MM.1S (cell line): ENCODE measurements at regions not wholly inside any gene's neighbourhood (a gene's known extent, or its start where the extent isn't known, plus 50 kb on each side); places are given as distances from the start of the nearest gene placed in this dataset.
A peak's percentile ranks its signal among the peaks of the same experiment; 100 is the strongest.

Source experiments
- DNase-seq: peaks from one replicate; pipeline ENCODE4 v3.0.0-alpha.2; 2015
- H2AFZ ChIP-seq: fragments of 300-600 bp; sonication (generic); 2 replicates; pipeline ENCODE4 v1.6.0; 2016; ENCODE audit warnings: antibody characterized with exemption, low read length
- H3F3A ChIP-seq: fragments of 300-600 bp; sonication (generic); 2 replicates; pipeline ENCODE4 v1.6.1; 2016; ENCODE audit warnings: mild to moderate bottlenecking, antibody characterized with exemption, low read length, moderate library complexity, mixed read lengths; ENCODE audit not compliant: insufficient read depth
- H3K27ac ChIP-seq: fragments of 300-600 bp; sonication (generic); 2 replicates; pipeline ENCODE4 v1.5.1; 2016; ENCODE audit warnings: mild to moderate bottlenecking, low read length
- H3K27me3 ChIP-seq: fragments of 300-600 bp; sonication (generic); replicated peaks from 2 replicates; pipeline ENCODE4 v1.6.0; 2016; ENCODE audit warnings: low read length; ENCODE audit not compliant: insufficient read depth
- H3K36me3 ChIP-seq: fragments of 300-600 bp; sonication (generic); replicated peaks from 2 replicates; pipeline ENCODE4 v1.6.1; 2016; ENCODE audit warnings: mild to moderate bottlenecking, low read length, mixed read lengths; ENCODE audit not compliant: insufficient read depth
- H3K4me1 ChIP-seq: fragments of 300-600 bp; sonication (generic); 2 replicates; pipeline ENCODE4 v1.6.1; 2016; ENCODE audit warnings: low read length, mixed read lengths
- H3K4me2 ChIP-seq: fragments of 300-600 bp; sonication (generic); 2 replicates; pipeline ENCODE4 v1.6.0; 2016; ENCODE audit warnings: low read depth, low read length
- H3K4me3 ChIP-seq: fragments of 300-600 bp; sonication (generic); 2 replicates; pipeline ENCODE4 v1.5.1; 2016; ENCODE audit warnings: low read length, mixed read lengths
- H3K79me2 ChIP-seq: fragments of 300-600 bp; sonication (generic); 2 replicates; pipeline ENCODE4 v1.6.1; 2016; ENCODE audit warnings: mixed run types, low read length, mixed read lengths
- H3K9ac ChIP-seq: fragments of 300-600 bp; sonication (generic); 2 replicates; pipeline ENCODE4 v1.6.1; 2016; ENCODE audit warnings: low read length, mixed read lengths
- H3K9me2 ChIP-seq: fragments of 300-600 bp; sonication (generic); replicated peaks from 2 replicates; pipeline ENCODE4 v1.6.1; 2016; ENCODE audit warnings: mild to moderate bottlenecking, low read length, mixed read lengths; ENCODE audit not compliant: insufficient read depth
- H3K9me3 ChIP-seq: fragments of 300-600 bp; sonication (generic); replicated peaks from 2 replicates; pipeline ENCODE4 v1.6.1; 2016; ENCODE audit warnings: mild to moderate bottlenecking, low read length, mixed read lengths; ENCODE audit not compliant: insufficient read depth
- H4K20me1 ChIP-seq: fragments of 300-600 bp; sonication (generic); 2 replicates; pipeline ENCODE4 v1.6.1; 2016; ENCODE audit warnings: mild to moderate bottlenecking, low read length, moderate library complexity, mixed read lengths; ENCODE audit not compliant: insufficient read depth
- EZH2 ChIP-seq: fragments of 300-600 bp; sonication (generic); optimal IDR thresholded peaks from 2 replicates; pipeline ENCODE3; 2017; ENCODE audit warnings: low read depth, mild to moderate bottlenecking, antibody characterized with exemption, low read length, mixed read lengths
- EZH2phosphoT487 ChIP-seq: fragments of 300-600 bp; sonication (generic); IDR thresholded peaks from 2 replicates; pipeline ENCODE4 v1.6.1; 2018; ENCODE audit warnings: antibody characterized with exemption, low read length
- TF ChIP-seq, protein P1 (sequence below): fragments of 300-600 bp; sonication (generic); IDR thresholded peaks from 2 replicates; pipeline ENCODE4 v1.5.1; 2016; ENCODE audit warnings: antibody characterized with exemption, low read length, mixed read lengths

GRCh38 chr5:88144219-88145001 lies 124.2 kb downstream of the TMEM161B start:
- H3K9ac ChIP-seq, result no peak overlapping the region; the same call in 1 of the 2 replicates

DNA sequence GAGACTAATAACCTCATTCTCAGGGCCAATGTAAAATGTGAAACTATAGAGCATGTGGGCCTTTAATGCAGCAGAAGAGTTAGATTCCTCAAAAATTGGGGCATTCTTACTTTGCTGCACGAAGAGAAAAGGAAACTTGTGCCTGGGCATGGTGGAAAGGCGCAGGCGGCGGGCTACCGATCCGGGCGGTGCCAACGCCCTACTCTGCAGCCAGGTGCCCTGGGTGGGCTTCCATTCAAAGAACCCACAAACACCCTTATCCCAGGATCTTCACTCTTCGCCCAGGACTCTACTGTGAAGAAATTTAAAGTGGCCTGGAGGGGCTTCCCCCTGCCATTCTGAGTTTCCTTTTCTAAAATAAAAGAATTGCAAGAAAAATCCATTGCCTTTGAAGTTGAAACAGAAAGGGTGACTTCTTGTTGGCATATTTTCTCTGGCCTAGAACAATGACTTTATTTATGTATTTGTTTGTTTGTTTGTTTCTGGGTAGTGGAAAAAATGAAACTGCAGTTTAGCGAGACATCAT lies 124.9 kb downstream of the TMEM161B start:
- Histone ChIP-seq H3K9ac (peak overlapping the region; percentile 9; the same call in 1 of the 2 replicates), H3K79me2 (no peaks in the 10 kb centered on the region), H2AFZ (peak overlapping the region; percentile 68), H3K27me3 (no peaks in the 10 kb centered on the region), H3K27ac (no peak overlapping the region), H3F3A (peaks cover 6% of the 10 kb centered on the region; the same call in 1 of the 2 replicates), H3K4me2 (peak overlapping the region; percentile 100), H3K9me2 (no peaks in the 10 kb centered on the region), H4K20me1 (no peaks in the 10 kb centered on the region), H3K4me1 (no peaks in the 10 kb centered on the region), H3K9me3 (no peaks in the 10 kb centered on the region), H3K36me3 (no peaks in the 10 kb centered on the region), H3K4me3 (peak overlapping the region; percentile 78)
- TF ChIP-seq EZH2, result no peak
- TF ChIP-seq, protein P1, sequence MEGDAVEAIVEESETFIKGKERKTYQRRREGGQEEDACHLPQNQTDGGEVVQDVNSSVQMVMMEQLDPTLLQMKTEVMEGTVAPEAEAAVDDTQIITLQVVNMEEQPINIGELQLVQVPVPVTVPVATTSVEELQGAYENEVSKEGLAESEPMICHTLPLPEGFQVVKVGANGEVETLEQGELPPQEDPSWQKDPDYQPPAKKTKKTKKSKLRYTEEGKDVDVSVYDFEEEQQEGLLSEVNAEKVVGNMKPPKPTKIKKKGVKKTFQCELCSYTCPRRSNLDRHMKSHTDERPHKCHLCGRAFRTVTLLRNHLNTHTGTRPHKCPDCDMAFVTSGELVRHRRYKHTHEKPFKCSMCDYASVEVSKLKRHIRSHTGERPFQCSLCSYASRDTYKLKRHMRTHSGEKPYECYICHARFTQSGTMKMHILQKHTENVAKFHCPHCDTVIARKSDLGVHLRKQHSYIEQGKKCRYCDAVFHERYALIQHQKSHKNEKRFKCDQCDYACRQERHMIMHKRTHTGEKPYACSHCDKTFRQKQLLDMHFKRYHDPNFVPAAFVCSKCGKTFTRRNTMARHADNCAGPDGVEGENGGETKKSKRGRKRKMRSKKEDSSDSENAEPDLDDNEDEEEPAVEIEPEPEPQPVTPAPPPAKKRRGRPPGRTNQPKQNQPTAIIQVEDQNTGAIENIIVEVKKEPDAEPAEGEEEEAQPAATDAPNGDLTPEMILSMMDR, result no peak
- no peak for TF ChIP-seq EZH2phosphoT487
- no peak for DNase-seq

More at GRCh38 chr5:88144219-88145001, 124.2 kb downstream of the TMEM161B start:
- Histone ChIP-seq H2AFZ (peak overlapping the region; percentile 68), H3K27ac (no peak overlapping the region), H3K4me3 (peak overlapping the region; percentile 78), H3K27me3 (no peaks in the 10 kb centered on the region), H4K20me1 (no peaks in the 10 kb centered on the region), H3K9me2 (no peaks in the 10 kb centered on the region), H3K36me3 (no peaks in the 10 kb centered on the region), H3K4me1 (no peaks in the 10 kb centered on the region), H3F3A (peaks cover 6% of the 10 kb centered on the region; the same call in 1 of the 2 replicates), H3K79me2 (no peaks in the 10 kb centered on the region), H3K4me2 (peak overlapping the region; percentile 100; the same call in 1 of the 2 replicates), H3K9me3 (no peaks in the 10 kb centered on the region)
- TF ChIP-seq, protein P1, result no peak
- no peak for TF ChIP-seq EZH2phosphoT487
- TF ChIP-seq EZH2, result no peak
- no peak for DNase-seq

DNA sequence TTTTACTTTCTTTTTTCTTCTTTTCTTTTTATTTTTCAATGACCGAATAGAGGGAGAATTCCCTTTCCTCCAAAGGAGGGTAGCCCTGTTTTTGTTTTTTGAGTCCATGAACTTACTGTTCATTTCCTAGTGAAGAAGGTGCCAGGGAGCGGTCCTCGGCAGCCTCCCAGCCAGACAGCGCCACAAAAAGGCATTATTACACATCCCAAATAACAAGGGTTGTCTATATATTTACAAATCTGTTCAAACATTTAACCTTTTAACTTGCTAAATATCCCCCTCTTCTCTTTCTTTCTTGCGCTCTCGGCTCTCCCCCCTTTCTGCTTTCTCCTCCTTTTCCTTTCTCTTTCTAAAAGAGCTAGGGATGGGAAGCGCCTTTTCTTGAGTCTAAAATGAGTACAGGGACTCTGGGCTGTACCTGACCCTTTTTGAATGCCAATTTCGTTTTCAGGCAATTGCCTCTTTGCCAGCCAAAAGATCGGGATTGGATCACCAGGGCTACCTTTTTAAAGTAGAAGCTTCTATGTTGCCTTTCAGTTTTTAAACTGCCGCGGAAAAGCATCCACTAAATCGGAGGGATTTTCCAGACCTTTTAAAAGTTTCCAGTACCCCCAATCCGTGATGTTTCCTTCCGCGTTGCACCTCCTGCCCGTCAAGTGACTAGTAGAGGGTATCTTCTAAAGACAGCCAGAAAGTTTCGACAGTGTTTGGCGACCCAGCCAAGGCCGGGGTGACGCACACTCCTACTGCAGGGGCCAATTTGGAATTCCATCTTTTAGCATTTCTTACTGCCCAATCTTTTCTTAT lies 125.6 kb downstream of the TMEM161B start:
- no peaks in the 10 kb centered on the region for H4K20me1 ChIP-seq
- H3K9me2 ChIP-seq, result no peaks in the 10 kb centered on the region
- H3K4me1 ChIP-seq, result no peaks in the 10 kb centered on the region
- H3K36me3 ChIP-seq, result no peaks in the 10 kb centered on the region
- H3K4me3 ChIP-seq, result peak overlapping the region; percentile 78
- H2AFZ ChIP-seq, result peak overlapping the region; percentile 68
- H3K9ac ChIP-seq, result peak overlapping the region; percentile 48; the same call in 1 of the 2 replicates
- H3F3A ChIP-seq, result peaks cover 6% of the 10 kb centered on the region; the same call in 1 of the 2 replicates
- H3K4me2 ChIP-seq, result peak overlapping the region; percentile 100
- H3K9me3 ChIP-seq, result no peaks in the 10 kb centered on the region
- H3K79me2 ChIP-seq, result no peaks in the 10 kb centered on the region
- no peak overlapping the region for H3K27ac ChIP-seq
- TF ChIP-seq, protein P1, result no peak
- no peak for TF ChIP-seq EZH2
- TF ChIP-seq EZH2phosphoT487, result no peak
- DNase-seq, result peak; percentile 8
- no peaks in the 10 kb centered on the region for H3K27me3 ChIP-seq
